ENCODE measurements at regions not wholly inside any gene's neighbourhood (a gene's known extent, or its start where the extent isn't known, plus 50 kb on each side); places are given as distances from the start of the nearest gene placed in this dataset.
"Not testable (repeated sequence)": the region's sequence is repeated elsewhere in the genome, so short reads cannot be mapped to it uniquely, and the experiment has no call there.

- no peak for ATAC-seq
- no peak overlapping the region for H3K27ac ChIP-seq
- no peaks in the 10 kb centered on the region for H3K36me3 ChIP-seq
- no peaks in the 10 kb centered on the region for H3K4me1 ChIP-seq
- no peak for DNase-seq
- intact Hi-C loops (cut with DNase I): no loop called here
- H3K4me3 ChIP-seq: no peak overlapping the region
- no peaks in the 10 kb centered on the region for H3K27me3 ChIP-seq (ENCODE audit: low read depth)
- TF ChIP-seq CTCF (IDR thresholded peaks at IDR 0.05): no peak
- no peaks in the 10 kb centered on the region for H3K9me3 ChIP-seq
These were observed 131.5 kb upstream of the F13A1 start for GRCh38 chr6:6452002-6452401.

DNA sequence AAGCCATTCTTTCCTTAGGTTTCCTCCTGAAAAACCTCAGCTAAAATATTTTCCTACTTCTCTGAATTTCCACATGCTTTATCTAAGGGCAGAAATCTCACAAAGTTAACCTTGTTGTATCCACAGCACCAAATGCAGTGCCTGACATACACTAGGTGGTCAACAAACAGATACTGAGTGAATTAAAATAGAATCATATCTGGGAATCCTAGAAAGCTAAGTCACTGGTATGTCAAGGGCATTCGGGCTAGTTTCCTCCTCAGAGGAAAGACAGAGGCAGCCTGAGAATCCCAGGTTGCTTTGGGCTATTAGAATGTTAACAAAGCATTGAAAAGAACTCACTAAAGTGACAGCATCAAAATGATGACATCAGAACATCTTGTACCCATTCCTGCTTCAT lies 132.7 kb upstream of the F13A1 start:
- no peak overlapping the region for H3K4me3 ChIP-seq
- no peaks in the 10 kb centered on the region for H3K4me1 ChIP-seq
- no peak overlapping the region for H3K27ac ChIP-seq
- no peak for ATAC-seq
- TF ChIP-seq CTCF (IDR thresholded peaks at IDR 0.05): no peak
- H3K36me3 ChIP-seq: no peaks in the 10 kb centered on the region
- DNase-seq: no peak
- H3K9me3 ChIP-seq: no peaks in the 10 kb centered on the region
- intact Hi-C loops (cut with DNase I): no loop called here
- no peaks in the 10 kb centered on the region for H3K27me3 ChIP-seq (ENCODE audit: low read depth)

GRCh38 chr6:6455272-6455671 lies 133.2 kb upstream of the LY86 start:
- Histone ChIP-seq H3K9me3 (no peaks in the 10 kb centered on the region), H3K27me3 (ENCODE audit: low read depth) (no peaks in the 10 kb centered on the region), H3K36me3 (no peaks in the 10 kb centered on the region), H3K27ac (no peak overlapping the region), H3K4me1 (no peaks in the 10 kb centered on the region), H3K4me3 (no peak overlapping the region)
- ATAC-seq (no peak), DNase-seq (no peak)
- no peak for TF ChIP-seq CTCF (IDR thresholded peaks at IDR 0.05)
- intact Hi-C loops (cut with DNase I): no loop called here

GRCh38 chr6:6458172-6458571 lies 130.3 kb upstream of the LY86 start:
- TF ChIP-seq CTCF (IDR thresholded peaks at IDR 0.05): no peak
- Histone ChIP-seq H3K9me3 (no peaks in the 10 kb centered on the region), H3K27ac (no peak overlapping the region), H3K4me1 (no peaks in the 10 kb centered on the region), H3K4me3 (no peak overlapping the region), H3K27me3 (ENCODE audit: low read depth) (no peaks in the 10 kb centered on the region), H3K36me3 (no peaks in the 10 kb centered on the region)
- intact Hi-C loops (cut with DNase I): no loop called here
- ATAC-seq: no peak
- DNase-seq: no peak

DNA sequence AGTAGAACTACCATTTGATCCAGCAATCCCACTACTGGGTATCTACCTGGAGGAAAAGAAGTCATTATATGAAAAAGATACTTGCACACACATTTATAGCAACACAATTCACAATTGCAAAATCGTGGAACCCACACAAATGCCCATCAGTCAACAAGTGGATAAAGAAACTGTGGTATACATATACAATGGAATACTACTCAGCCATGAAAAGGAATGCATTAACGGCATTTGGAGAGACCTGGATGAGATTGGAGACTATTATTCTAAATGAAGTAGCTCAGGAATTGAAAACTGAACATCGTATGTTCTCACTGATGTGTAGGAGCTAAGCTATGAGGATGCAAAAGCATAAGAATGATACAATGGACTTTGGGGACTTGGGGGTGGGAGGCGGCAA lies 128.6 kb upstream of the LY86 start:
- DNase-seq; intact Hi-C loops (cut with DNase I); H3K27ac ChIP-seq; H3K4me1 ChIP-seq; ATAC-seq; H3K27me3 ChIP-seq (ENCODE audit: low read depth); H3K9me3 ChIP-seq; H3K4me3 ChIP-seq; H3K36me3 ChIP-seq: not testable (repeated sequence)

DNA sequence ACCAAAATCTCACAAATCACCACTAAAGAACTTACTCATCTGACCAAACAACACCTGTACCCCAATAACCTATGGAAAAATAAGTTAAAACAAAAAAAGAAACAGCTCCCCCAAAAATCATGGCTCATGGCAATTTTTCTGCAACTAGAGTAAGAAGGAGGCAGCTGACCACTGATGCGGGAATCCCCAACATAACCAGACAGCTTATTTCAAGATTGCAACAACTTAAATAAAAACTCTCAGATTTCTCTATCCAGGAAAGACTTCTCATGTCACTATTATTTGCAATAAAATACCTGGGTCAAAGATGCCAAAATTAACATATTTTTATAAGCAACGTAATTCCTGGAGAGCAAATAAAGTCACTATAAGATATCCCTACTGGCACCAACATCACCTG lies 128.1 kb upstream of the LY86 start:
- ATAC-seq (no peak), DNase-seq (no peak)
- Histone ChIP-seq H3K27ac (no peak overlapping the region), H3K27me3 (ENCODE audit: low read depth) (no peaks in the 10 kb centered on the region), H3K4me3 (no peak overlapping the region), H3K4me1 (no peaks in the 10 kb centered on the region), H3K9me3 (no peaks in the 10 kb centered on the region), H3K36me3 (no peaks in the 10 kb centered on the region)
- intact Hi-C loops (cut with DNase I): no loop called here
- no peak for TF ChIP-seq CTCF (IDR thresholded peaks at IDR 0.05)
